ENCODE measurements at regions not wholly inside any gene's neighbourhood (a gene's known extent, or its start where the extent isn't known, plus 50 kb on each side); places are given as distances from the start of the nearest gene placed in this dataset.

DNA sequence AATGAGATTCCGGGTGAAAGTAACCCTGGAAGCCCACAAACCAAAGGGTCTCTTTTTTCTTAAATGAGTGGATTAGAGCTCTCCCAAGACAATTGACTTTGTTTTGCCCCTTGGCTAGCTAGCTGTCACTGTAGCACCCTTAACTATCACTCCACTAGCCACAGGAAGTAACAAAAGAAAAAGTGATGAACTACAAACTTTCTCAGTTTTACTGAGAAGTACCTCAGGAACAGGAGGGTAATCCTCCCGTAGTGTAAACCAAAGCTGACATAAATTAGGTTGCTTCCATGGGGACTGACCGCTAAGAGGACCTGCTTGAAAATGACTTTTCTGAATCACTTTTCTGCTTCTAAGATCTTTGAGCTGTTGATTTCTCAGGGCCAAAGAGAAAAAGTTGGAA lies 240.1 kb downstream of the BARHL2 start:
- intact Hi-C loops (cut with DNase I) = no loop called here
- H3K4me3 ChIP-seq = no peak overlapping the region
- no peaks in the 10 kb centered on the region for H3K27me3 ChIP-seq
- no peak for ATAC-seq
- TF ChIP-seq, protein P1, sequence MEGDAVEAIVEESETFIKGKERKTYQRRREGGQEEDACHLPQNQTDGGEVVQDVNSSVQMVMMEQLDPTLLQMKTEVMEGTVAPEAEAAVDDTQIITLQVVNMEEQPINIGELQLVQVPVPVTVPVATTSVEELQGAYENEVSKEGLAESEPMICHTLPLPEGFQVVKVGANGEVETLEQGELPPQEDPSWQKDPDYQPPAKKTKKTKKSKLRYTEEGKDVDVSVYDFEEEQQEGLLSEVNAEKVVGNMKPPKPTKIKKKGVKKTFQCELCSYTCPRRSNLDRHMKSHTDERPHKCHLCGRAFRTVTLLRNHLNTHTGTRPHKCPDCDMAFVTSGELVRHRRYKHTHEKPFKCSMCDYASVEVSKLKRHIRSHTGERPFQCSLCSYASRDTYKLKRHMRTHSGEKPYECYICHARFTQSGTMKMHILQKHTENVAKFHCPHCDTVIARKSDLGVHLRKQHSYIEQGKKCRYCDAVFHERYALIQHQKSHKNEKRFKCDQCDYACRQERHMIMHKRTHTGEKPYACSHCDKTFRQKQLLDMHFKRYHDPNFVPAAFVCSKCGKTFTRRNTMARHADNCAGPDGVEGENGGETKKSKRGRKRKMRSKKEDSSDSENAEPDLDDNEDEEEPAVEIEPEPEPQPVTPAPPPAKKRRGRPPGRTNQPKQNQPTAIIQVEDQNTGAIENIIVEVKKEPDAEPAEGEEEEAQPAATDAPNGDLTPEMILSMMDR (IDR thresholded peaks at IDR 0.05) = no peak
- no peaks in the 10 kb centered on the region for H3K36me3 ChIP-seq
- 66 to 72% methylated on average over 3 of the region's 3 CpGs for WGBS, 2 donors
- FAIRE-seq = no peak
- no peak for DNase-seq
- no peaks in the 10 kb centered on the region for H3K9me3 ChIP-seq
- H3K4me1 ChIP-seq = no peaks in the 10 kb centered on the region
- H3K27ac ChIP-seq = no peak overlapping the region

DNA sequence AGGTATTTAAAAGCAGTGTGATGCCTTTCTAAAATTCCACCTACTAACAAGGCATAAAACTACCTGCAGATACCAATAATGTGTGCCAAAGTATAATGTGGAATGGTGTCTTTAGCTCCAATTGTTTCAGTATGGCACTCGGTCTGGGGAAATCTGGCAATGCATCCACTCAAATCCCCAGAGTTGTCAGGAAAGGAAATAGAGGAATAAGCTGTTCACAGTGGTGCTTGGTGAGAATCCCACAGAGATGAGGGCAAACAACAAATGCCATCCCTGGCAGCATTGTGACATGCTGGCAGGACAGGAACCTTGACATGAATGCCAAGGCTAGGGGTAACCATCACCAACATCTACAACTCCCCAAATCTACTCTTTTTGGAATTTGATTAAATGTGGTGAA lies 240.7 kb downstream of the BARHL2 start:
- H3K27me3 ChIP-seq = no peaks in the 10 kb centered on the region
- intact Hi-C loops (cut with DNase I) = no loop called here
- WGBS, 2 donors = 33 to 52% methylated on average over 1 of the region's 1 CpG
- no peak overlapping the region for H3K27ac ChIP-seq
- no peaks in the 10 kb centered on the region for H3K4me1 ChIP-seq
- ATAC-seq = no peak
- FAIRE-seq = no peak
- no peaks in the 10 kb centered on the region for H3K9me3 ChIP-seq
- TF ChIP-seq, protein P1 (IDR thresholded peaks at IDR 0.05) = no peak
- no peaks in the 10 kb centered on the region for H3K36me3 ChIP-seq
- no peak for DNase-seq
- H3K4me3 ChIP-seq = no peak overlapping the region

DNA sequence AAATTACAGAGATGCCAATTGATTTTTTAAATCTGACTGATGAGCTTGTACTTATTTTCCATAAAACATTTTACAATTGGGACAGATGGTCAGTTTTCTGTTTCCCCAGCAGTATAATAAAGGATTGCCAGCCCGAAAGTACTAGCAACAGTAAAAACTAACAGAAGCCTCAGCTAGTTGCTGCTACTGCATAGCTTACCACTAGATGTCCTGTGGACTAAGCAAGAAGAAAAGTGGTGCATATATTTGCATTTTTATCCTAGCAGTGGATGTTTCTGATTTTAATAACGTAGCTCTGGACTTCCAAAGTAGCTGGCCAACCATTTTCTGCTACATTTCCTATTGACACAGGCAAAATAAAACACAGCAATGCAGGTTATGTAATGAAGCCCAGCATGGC lies 241.5 kb downstream of the BARHL2 start:
- FAIRE-seq = no peak
- Histone ChIP-seq H3K27me3 (no peaks in the 10 kb centered on the region), H3K36me3 (no peaks in the 10 kb centered on the region), H3K9me3 (no peaks in the 10 kb centered on the region), H3K27ac (no peak overlapping the region), H3K4me3 (no peak overlapping the region), H3K4me1 (no peaks in the 10 kb centered on the region)
- intact Hi-C loops (cut with DNase I) = no loop called here
- ATAC-seq = no peak
- DNase-seq = no peak
- 11 to 22% methylated on average over 2 of the region's 2 CpGs for WGBS, 2 donors
- TF ChIP-seq, protein P1 (IDR thresholded peaks at IDR 0.05) = no peak

DNA sequence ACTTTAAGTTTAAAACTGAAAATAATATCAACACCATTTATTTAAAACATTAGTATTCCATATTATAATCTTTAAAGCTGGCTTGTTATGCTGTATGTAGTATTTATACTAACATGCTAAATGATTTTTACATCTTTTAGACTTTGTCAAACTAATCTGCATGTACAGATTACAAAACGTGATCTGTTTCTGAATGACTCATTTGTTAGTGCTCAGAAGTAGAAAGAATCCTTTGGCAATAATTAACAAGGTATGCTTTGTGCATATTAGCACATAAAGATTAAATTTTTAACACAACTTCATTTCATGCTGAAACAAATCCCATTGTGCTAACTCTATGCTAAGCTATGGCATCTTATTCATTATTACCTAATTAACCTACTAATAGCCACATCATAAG lies 242.4 kb downstream of the BARHL2 start:
- 11 to 14% methylated on average over 1 of the region's 1 CpG for WGBS, 2 donors
- TF ChIP-seq, protein P1 (IDR thresholded peaks at IDR 0.05) = no peak
- no peak for FAIRE-seq
- Histone ChIP-seq H3K27me3 (no peaks in the 10 kb centered on the region), H3K4me1 (no peaks in the 10 kb centered on the region), H3K9me3 (no peaks in the 10 kb centered on the region), H3K36me3 (no peaks in the 10 kb centered on the region), H3K4me3 (no peak overlapping the region), H3K27ac (no peak overlapping the region)
- intact Hi-C loops (cut with DNase I) = no loop called here
- no peak for DNase-seq
- no peak for ATAC-seq

DNA sequence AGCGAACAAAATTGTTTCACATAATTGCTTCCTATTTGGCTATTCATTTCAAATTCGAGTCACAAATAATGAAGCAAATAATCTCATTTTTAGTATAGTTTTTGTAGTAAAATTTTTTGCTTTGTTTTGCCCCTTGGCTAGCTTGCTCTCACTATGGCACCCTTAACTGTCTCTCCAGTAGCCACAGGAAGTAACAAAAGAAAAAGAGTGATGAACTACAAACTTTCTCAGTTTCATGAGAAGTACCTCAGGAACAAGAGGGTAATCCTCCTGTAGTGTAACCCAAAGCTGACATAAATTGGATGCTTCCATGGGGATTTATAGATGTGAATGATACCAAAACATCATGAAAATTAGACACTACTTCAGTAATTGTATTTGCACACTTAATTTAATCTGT lies 242.9 kb downstream of the BARHL2 start:
- Histone ChIP-seq H3K9me3 (no peaks in the 10 kb centered on the region), H3K4me3 (no peak overlapping the region), H3K27ac (no peak overlapping the region), H3K36me3 (no peaks in the 10 kb centered on the region), H3K4me1 (no peaks in the 10 kb centered on the region), H3K27me3 (peaks cover 0 to 5% (median 0%) of the 10 kb centered on the region in 4 donors)
- DNase-seq (no peak), ATAC-seq (no peak), FAIRE-seq (no peak)
- intact Hi-C loops (cut with DNase I) = no loop called here
- TF ChIP-seq, protein P1 (IDR thresholded peaks at IDR 0.05) = no peak
- WGBS, 2 donors = 54 to 69% methylated on average over 2 of the region's 2 CpGs

Data from pancreas (tissue), 10 donors.